H1 (cell line): ENCODE measurements at regions not wholly inside any gene's neighbourhood (a gene's known extent, or its start where the extent isn't known, plus 50 kb on each side); places are given as distances from the start of the nearest gene placed in this dataset.

Experiments
- CTCF ChIA-PET: fragments of 300-600 bp; sonication (Branson Sonifier 250); formaldehyde crosslinking; loops from one replicate; lab custom pipeline; 2021; ENCODE audit not compliant: partially characterized antibody; lab: Charles Lee
- POLR2A ChIA-PET: fragments of 300-600 bp; sonication (Branson Sonifier 250); formaldehyde crosslinking; loops from one replicate; lab custom pipeline; 2021; ENCODE audit warnings: inconsistent platforms; ENCODE audit not compliant: partially characterized antibody; lab: Charles Lee
- DNase-seq, 2 experiments: peaks; one replicate each; pipeline versions ENCODE4 v3.0.0 to v3.0.0-alpha.2; 2010 to 2022; ENCODE audit warnings: low spot score in 2 of 2, low read depth in 1 of 2, mixed read lengths in 1 of 2
- FAIRE-seq: peaks from 2 replicates; lab custom pipeline; 2011; peaks lifted over from hg19 to GRCh38; lab: Jason Lieb, UNC
- H2AFZ ChIP-seq: 2 replicates; pipeline ENCODE4 v1.8.1; 2012; ENCODE audit warnings: low read length, inconsistent platforms
- H2AK5ac ChIP-seq: 2 replicates; pipeline ENCODE4 v1.6.1; 2013; ENCODE audit warnings: low read depth, low read length
- H2BK120ac ChIP-seq: replicated peaks from 2 replicates; pipeline ENCODE3; 2013; ENCODE audit warnings: low read depth, low read length, inconsistent platforms
- H2BK12ac ChIP-seq: 2 replicates; pipeline ENCODE4 v1.6.1; 2013; ENCODE audit warnings: low read depth, low read length
- H2BK15ac ChIP-seq: 2 replicates; pipeline ENCODE4 v1.6.1; 2013; ENCODE audit warnings: low read length
- H2BK20ac ChIP-seq: 2 replicates; pipeline ENCODE4 v1.6.1; 2013; ENCODE audit warnings: low read length
- H2BK5ac ChIP-seq: 2 replicates; pipeline ENCODE4 v1.6.1; 2013; ENCODE audit warnings: low read depth, low read length
- H3K14ac ChIP-seq: 2 replicates; pipeline ENCODE4 v1.6.1; 2013; ENCODE audit warnings: inconsistent platforms; ENCODE audit not compliant: insufficient read length
- H3K18ac ChIP-seq: 2 replicates; pipeline ENCODE4 v1.6.1; 2013; ENCODE audit warnings: low read length; ENCODE audit errors: extremely low read depth
- H3K23ac ChIP-seq: 2 replicates; pipeline ENCODE4 v1.6.1; 2013; ENCODE audit warnings: inconsistent platforms; ENCODE audit not compliant: insufficient read length
- H3K23me2 ChIP-seq: 2 replicates; pipeline ENCODE4 v1.6.1; 2013; ENCODE audit warnings: low read depth, low read length
- H3K27ac ChIP-seq: 2 replicates; pipeline ENCODE4 v1.6.1; 2011; ENCODE audit warnings: low read depth, low read length, inconsistent platforms
- H3K27me3 ChIP-seq, 4 experiments: replicated peaks in 1 of 4; 1 replicate in 1 of 4; 2 replicates in 3 of 4; pipeline versions ENCODE4 v1.6.1 to v1.8.1; 2011 to 2013; ENCODE audit warnings: low read length in 3 of 4, mild to moderate bottlenecking in 3 of 4, inconsistent platforms in 2 of 4, mixed read lengths in 2 of 4, moderate library complexity in 1 of 4; ENCODE audit not compliant: control insufficient read depth in 3 of 4, insufficient read depth in 3 of 4; ENCODE audit errors: extremely low read depth in 1 of 4
- H3K36me3 ChIP-seq, 4 experiments: 2 replicates each; pipeline versions ENCODE4 v1.6.1 to v1.8.1; 2011 to 2013; ENCODE audit warnings: mild to moderate bottlenecking in 4 of 4, low read length in 3 of 4, moderate library complexity in 2 of 4, control low read depth in 1 of 4, inconsistent platforms in 1 of 4; ENCODE audit not compliant: insufficient read depth in 4 of 4, control insufficient read depth in 2 of 4
- H3K4ac ChIP-seq: replicated peaks from 2 replicates; pipeline ENCODE3; 2013; ENCODE audit warnings: low read length, low read depth, mixed read lengths, inconsistent platforms; ENCODE audit not compliant: insufficient read length
- H3K4me1 ChIP-seq, 4 experiments: replicated peaks in 1 of 4; 1 replicate in 1 of 4; 2 replicates in 3 of 4; pipeline versions ENCODE4 v1.6.1 to v1.8.1; 2011 to 2013; ENCODE audit warnings: low read length in 3 of 4, inconsistent platforms in 2 of 4, mixed read lengths in 1 of 4; ENCODE audit not compliant: insufficient read depth in 4 of 4, control insufficient read depth in 3 of 4
- H3K4me2 ChIP-seq, 2 experiments: 2 replicates each; pipeline versions ENCODE4 v1.6.1 to v1.8.1; 2011 to 2013; ENCODE audit warnings: low read depth in 2 of 2, low read length in 2 of 2, control low read depth in 1 of 2, inconsistent platforms in 1 of 2, mild to moderate bottlenecking in 1 of 2; ENCODE audit not compliant: insufficient read depth in 1 of 2
- H3K4me3 ChIP-seq, 4 experiments: fragments of 200-600, 300-600 bp in 1 of 4; sonication (generic), shearing (Covaris generic), sonication (Bioruptor Twin) in 1 of 4; 2 replicates each; pipeline versions ENCODE4 v1.5.1 to v1.8.1; 2011 to 2016; ENCODE audit warnings: low read length in 4 of 4, low read depth in 3 of 4, control low read depth in 2 of 4, inconsistent platforms in 2 of 4, mild to moderate bottlenecking in 2 of 4, mixed read lengths in 1 of 4, moderate library complexity in 1 of 4; ENCODE audit not compliant: insufficient read depth in 2 of 4; ENCODE audit errors: extremely low read depth in 1 of 4
- H3K56ac ChIP-seq: replicated peaks from 2 replicates; pipeline ENCODE3; 2013; ENCODE audit warnings: low read depth, mild to moderate bottlenecking, mixed read lengths, low read length, inconsistent platforms; ENCODE audit not compliant: insufficient read length
- H3K79me1 ChIP-seq: 2 replicates; pipeline ENCODE4 v1.6.1; 2013; ENCODE audit warnings: low read depth, low read length, control low read depth
- H3K79me2 ChIP-seq, 2 experiments: 2 replicates each; pipeline versions ENCODE4 v1.6.1 to v1.8.1; 2012 to 2013; ENCODE audit warnings: low read length in 2 of 2, mild to moderate bottlenecking in 2 of 2, inconsistent platforms in 1 of 2; ENCODE audit not compliant: insufficient read depth in 2 of 2, control insufficient read depth in 1 of 2
- H3K9ac ChIP-seq, 4 experiments: replicated peaks in 1 of 4; 1 replicate in 1 of 4; 2 replicates in 3 of 4; pipeline versions ENCODE4 v1.6.1 to v1.8.1; 2011 to 2013; ENCODE audit warnings: low read depth in 3 of 4, low read length in 3 of 4, control low read depth in 2 of 4, mild to moderate bottlenecking in 2 of 4, moderate library complexity in 2 of 4, inconsistent platforms in 1 of 4; ENCODE audit errors: extremely low read depth in 1 of 4
- H3K9me3 ChIP-seq, 2 experiments: 2 replicates each; pipeline versions ENCODE4 v1.6.1 to v1.8.1; 2012 to 2013; ENCODE audit warnings: mild to moderate bottlenecking in 2 of 2, moderate library complexity in 2 of 2, control low read depth in 1 of 2, inconsistent platforms in 1 of 2, low read depth in 1 of 2, low read length in 1 of 2, mixed read lengths in 1 of 2; ENCODE audit not compliant: insufficient read depth in 2 of 2
- H4K20me1 ChIP-seq, 2 experiments: replicated peaks in 1 of 2; 2 replicates each; pipeline versions ENCODE3 to v1.8.1; 2011 to 2013; ENCODE audit warnings: inconsistent platforms in 2 of 2, low read length in 2 of 2, mild to moderate bottlenecking in 1 of 2; ENCODE audit not compliant: insufficient read depth in 2 of 2, control insufficient read depth in 1 of 2
- H4K5ac ChIP-seq: 2 replicates; pipeline ENCODE4 v1.6.1; 2013; ENCODE audit warnings: low read length, low read depth, mixed read lengths, inconsistent platforms; ENCODE audit not compliant: insufficient read length
- H4K8ac ChIP-seq: 2 replicates; pipeline ENCODE4 v1.8.0; 2013; ENCODE audit warnings: mild to moderate bottlenecking, moderate library complexity, low read length, inconsistent platforms; ENCODE audit not compliant: insufficient read depth; ENCODE audit errors: extremely low read depth
- H4K91ac ChIP-seq: replicated peaks from 2 replicates; pipeline ENCODE3; 2013; ENCODE audit warnings: low read length, mixed read lengths, inconsistent platforms; ENCODE audit not compliant: insufficient read length
- ATF2 ChIP-seq: IDR thresholded peaks from 2 replicates; pipeline ENCODE4 v1.6.1; 2012; ENCODE audit warnings: low read length, inconsistent platforms
- BACH1 ChIP-seq: IDR thresholded peaks from 2 replicates; pipeline ENCODE4 v1.6.1; 2012; ENCODE audit warnings: low read length, improper control_type of control experiment
- EZH2 ChIP-seq: fragments of 200-600 bp; sonication (generic); IDR thresholded peaks from 2 replicates; pipeline ENCODE4 v1.7.1; 2012; ENCODE audit warnings: low read depth, mild to moderate bottlenecking, moderate library complexity, low read length, inconsistent platforms; ENCODE audit not compliant: severe bottlenecking
- MAFK ChIP-seq: IDR thresholded peaks from 2 replicates; pipeline ENCODE4 v1.6.1; 2012; ENCODE audit warnings: low read depth, mild to moderate bottlenecking, improper control_type of control experiment, low read length
- WGBS, 2 experiments: shearing (Covaris generic) in 1 of 2; methylation state at CpG; one replicate each; pipeline versions ENCODE4 v1.1.6 to v1.1.7; 2013 to 2015; ENCODE audit warnings: low lambda C conversion rate in 2 of 2, mixed read lengths in 2 of 2, inconsistent platforms in 1 of 2, low coverage in 1 of 2, missing lambda C conversion rate in 1 of 2; ENCODE audit not compliant: insufficient replicate concordance in 2 of 2, insufficient coverage in 1 of 2, insufficient read length in 1 of 2; ENCODE audit errors: extremely low coverage in 1 of 2, missing lambda C conversion rate in 1 of 2; 5-methylcytosine and 5-hydroxymethylcytosine counted together

GRCh38 chr11:119567688-119568582, 145.0 kb upstream of the THY1 start:
- Histone ChIP-seq H3K23ac (no peak overlapping the region), H3K56ac (no peak overlapping the region), H4K8ac (no peak overlapping the region), H3K4me3 (no peak overlapping the region), H3K4ac (no peak overlapping the region), H3K9ac (no peak overlapping the region), H2BK5ac (0 out of 2 replicates have a peak overlapping the region, but pooled peaks have one; percentile 66), H3K27ac (no peak overlapping the region), H3K36me3 (no peaks in the 10 kb centered on the region), H3K79me1 (no peaks in the 10 kb centered on the region), H3K4me1 (peaks cover 0 to 8% (median 0%) of the 10 kb centered on the region in 4 experiments; a peak in 4 of 7 replicates), H2AK5ac (0 out of 2 replicates have a peak overlapping the region, but pooled peaks have one; percentile 86), H2BK20ac (peak overlapping the region; percentile 52; the same call in 1 of the 2 replicates), H3K23me2 (0 out of 2 replicates have a peak, but pooled peaks cover 1% of the 10 kb centered on the region), H4K5ac (no peak overlapping the region), H2BK120ac (no peak overlapping the region), H3K18ac (no peak overlapping the region; the same call in none of the 2 replicates), H3K4me2 (no peak overlapping the region), H2BK15ac (peak overlapping the region; percentile 63; the same call in 1 of the 2 replicates), H4K91ac (no peak overlapping the region), H2AFZ (peak overlapping the region; percentile 54; the same call in 1 of the 2 replicates), H2BK12ac (peak overlapping the region; percentile 84; the same call in 1 of the 2 replicates), H3K9me3 (no peaks in the 10 kb centered on the region), H3K79me2 (no peaks in the 10 kb centered on the region), H4K20me1 (no peaks in the 10 kb centered on the region), H3K14ac (no peak overlapping the region), H3K27me3 (no peaks in the 10 kb centered on the region; a peak in 1 of 7 replicates)
- 82% methylated on average over 9 of the region's 9 CpGs; no CpG with 5 or more reads in 1 of the 2 experiments for WGBS, 2 experiments
- CTCF ChIA-PET = interaction anchor here (0.8 to 3.6 kb wide), 8 partner anchors 14 to 229 kb away, joined by 3 to 23 read pairs (median 4); no protein-coding TSS in a partner anchor
- DNase-seq (no peak), FAIRE-seq (no peak)
- POLR2A ChIA-PET = interaction anchor here (0.7 to 1.2 kb wide), 2 partner anchors 16 to 19 kb away, joined by 3 to 5 read pairs; no protein-coding TSS in a partner anchor
- TF ChIP-seq ATF2 = no peak
- peak; percentile 75 for TF ChIP-seq BACH1
- TF ChIP-seq EZH2 = no peak
- peak; percentile 71 for TF ChIP-seq MAFK
